DMS53 treated with DMSO at 0.1 percent for 48 hours (cell line): ENCODE measurements at regions not wholly inside any gene's neighbourhood (a gene's known extent, or its start where the extent isn't known, plus 50 kb on each side); places are given as distances from the start of the nearest gene placed in this dataset.
"Not testable (repeated sequence)": the region's sequence is repeated elsewhere in the genome, so short reads cannot be mapped to it uniquely, and the experiment has no call there.

Experiments
- DNase-seq: peaks from one replicate; lab custom pipeline; 2025; ENCODE audit not compliant: unreplicated experiment; lab: John Stamatoyannopoulos, UW

DNA sequence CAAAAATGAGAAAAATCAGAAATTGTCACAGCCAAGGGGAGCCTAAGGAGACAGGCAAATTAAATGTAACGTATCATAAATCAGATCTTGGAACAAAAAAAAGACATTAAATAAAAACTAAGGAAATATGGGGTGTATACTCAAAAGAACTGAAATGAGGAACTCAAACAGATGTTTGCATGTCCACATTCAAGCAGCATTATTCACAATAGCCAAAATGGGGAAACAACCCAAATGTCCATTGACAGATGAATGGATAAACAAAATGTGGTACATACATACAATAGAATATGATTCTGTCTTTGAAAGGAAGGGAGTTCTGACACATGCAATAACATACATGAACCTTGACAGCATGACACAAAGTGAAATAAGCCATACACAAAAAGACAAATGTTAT, 155.8 kb upstream of the KLF7 start:
- DNase-seq, result no peak

DNA sequence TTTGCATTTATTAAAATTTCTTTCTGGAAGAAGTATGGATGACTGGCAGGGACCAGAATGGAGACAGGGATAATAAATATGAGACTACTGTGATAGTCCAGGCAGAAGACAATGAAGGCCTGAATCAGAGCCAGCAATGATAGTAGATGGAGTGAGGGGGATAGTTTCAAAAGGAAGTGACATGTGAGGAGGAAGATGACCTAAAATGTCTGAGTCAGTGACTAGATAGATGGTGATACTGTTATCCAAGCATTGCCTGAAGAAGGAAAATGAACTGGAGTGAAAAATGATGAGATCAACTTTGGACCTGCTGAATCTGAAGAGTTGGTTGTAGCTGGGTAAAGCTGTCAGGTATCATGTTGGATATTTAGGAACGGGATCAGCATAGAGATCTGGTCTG, 158.3 kb upstream of the KLF7 start:
- DNase-seq, result no peak

DNA sequence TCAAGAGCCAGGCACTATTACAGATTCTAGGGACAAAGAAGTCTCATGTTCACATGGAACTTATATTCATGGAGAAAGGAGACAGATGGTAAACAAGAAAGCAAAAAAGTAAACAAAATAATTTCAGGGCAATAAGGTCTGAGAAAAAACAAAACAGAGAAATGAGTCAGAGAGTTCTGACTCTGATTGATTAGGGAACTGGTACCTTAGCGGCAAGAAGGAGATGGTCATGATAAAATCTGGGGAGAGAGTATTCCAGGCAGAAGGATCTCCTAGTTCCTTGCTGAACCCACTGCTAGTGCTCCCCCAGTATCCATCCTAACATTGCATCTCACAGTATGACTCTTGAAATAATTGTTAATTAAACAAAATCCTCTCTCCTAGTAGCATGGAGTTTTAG, 161.8 kb upstream of the KLF7 start:
- no peak for DNase-seq

DNA sequence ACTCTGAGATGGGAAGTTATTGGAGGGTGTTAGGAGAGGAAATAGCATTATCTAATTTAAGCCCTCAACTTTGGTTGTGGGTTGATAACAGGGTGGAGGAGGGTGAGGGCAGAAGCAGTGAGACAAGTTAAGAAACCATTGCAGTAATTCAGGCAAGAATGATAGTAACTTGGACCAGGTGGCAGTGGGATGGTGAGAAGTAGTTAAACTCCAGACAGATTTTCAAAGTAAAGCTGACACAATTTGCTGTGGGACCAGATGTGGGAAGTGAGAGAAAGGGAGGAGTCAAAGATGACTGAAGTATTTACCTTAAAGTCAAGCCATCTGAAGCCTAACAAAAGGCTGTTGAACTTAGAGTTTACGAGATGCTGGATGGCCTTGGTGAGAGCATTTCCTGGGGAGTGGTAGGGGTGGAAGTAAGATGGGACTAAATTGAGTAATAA, 163.2 kb upstream of the KLF7 start:
- peak; percentile 34 for DNase-seq

DNA sequence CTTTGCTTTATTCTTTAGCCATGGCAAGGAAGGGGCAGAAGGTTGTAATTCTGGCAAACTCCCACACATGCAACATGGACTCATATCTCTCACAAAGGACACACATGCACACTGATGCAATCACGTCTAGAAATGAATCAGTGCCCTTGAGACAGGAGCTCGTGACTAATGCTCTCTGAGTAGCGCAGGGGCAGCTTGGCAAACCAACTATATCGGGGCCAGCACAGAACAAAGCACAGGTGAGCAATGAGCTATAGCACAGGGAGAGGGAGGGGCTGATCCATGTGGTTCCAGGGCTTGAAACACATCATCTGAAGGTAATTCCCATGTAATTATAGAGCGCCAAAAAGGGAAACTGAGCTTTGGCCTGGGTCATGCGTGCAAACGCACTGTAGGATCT, 165.2 kb upstream of the KLF7 start:
- peak; percentile 79 for DNase-seq

DNA sequence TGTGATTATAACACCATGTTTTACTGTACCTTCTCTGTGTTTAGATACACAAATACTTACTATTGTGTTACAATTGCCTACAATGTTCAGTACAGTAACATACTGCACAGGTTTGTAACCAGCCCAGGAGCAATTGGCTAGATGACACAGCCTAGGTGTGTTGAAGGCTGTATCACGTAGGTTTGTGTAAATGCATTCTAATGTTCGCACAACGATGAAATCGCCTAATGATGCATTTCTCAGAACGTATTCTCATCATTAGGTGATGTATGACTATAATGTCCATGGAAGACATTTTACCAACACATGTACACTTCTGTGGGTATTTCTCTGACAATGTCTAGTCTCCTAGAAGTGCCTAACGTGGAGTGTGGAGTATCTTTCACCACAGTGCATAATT, 165.9 kb upstream of the KLF7 start:
- DNase-seq, result no peak

DNA sequence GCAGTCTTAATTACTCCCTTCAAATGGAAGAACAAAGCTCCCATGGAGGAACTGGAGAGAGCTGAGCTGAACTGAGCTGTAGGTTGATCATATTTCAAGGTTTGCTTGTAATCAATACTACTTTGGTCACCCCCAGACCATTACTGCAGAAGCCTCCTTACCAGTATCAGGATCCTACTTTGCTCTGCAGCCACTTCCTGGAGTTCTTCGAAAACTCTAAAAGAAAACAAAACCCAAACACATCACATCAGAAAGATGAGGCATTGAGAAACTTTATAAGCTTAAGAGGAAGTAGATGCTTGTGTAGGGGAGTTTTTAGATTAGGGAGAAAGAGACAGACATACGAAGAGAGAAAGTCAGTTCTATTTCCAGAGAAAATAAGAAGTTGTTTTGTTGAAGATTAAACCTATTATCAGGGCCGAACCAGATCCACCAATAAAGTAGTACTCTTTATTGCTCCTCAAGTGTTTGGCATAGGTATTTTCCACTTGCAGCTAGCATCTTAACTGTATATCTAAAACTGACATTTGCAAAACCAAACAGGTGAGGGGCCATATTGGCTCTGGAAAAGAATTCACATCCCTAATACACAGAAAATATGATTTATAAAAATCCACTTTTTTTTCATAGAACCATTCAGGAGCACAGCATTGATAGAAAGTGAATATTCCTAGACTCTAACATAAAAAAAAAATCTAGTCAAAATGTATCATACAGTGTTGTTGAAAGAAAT, 166.9 kb upstream of the KLF7 start:
- no peak for DNase-seq

DNA sequence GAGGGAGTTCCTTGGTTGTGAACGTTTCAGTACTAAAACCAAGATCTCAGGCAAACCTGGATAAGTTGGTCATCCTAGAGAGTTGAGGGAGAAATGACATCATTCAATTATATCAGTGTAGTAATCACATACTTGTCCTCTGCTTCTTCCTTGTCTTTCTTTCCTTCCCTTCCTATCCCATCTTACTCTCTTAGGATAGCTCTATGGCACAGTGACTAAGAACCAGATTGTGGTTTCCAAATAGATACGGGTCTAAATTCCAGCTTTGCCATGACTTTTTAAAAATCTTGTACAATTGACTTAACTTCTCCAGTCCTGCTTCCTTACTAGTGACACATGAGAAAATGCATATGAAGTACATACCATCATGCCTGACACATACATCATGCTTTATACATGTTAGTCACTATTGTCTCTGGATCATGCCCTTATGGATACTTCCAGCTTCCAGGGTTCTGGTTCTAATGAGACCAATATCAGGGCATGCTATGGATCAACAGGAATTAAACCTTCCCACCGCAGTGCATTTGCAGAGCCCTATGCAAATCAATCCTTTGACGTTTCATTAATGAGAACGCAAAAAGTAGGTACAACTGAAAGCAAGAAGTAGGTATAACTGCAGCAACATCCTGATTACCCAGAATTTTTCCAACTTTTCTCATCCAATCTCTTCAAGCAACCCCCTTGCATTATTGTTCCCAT, 168.0 kb upstream of the KLF7 start:
- no peak for DNase-seq

DNA sequence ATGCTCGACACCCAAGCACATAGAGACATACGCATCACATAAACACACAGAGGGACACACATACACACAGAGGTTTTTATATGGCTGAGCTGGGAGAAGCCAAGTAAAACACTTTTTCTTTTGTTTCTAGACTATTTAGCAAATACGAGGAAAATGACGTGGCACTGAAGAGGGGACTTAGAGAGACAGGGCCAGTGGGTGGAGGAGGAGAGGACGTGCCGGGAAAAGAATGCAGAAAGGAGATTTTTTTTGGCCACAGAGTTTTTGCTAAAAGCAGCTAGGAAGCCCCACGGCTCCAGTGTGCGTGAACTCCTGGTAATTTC, 168.5 kb upstream of the KLF7 start:
- DNase-seq, result peak; percentile 54

DNA sequence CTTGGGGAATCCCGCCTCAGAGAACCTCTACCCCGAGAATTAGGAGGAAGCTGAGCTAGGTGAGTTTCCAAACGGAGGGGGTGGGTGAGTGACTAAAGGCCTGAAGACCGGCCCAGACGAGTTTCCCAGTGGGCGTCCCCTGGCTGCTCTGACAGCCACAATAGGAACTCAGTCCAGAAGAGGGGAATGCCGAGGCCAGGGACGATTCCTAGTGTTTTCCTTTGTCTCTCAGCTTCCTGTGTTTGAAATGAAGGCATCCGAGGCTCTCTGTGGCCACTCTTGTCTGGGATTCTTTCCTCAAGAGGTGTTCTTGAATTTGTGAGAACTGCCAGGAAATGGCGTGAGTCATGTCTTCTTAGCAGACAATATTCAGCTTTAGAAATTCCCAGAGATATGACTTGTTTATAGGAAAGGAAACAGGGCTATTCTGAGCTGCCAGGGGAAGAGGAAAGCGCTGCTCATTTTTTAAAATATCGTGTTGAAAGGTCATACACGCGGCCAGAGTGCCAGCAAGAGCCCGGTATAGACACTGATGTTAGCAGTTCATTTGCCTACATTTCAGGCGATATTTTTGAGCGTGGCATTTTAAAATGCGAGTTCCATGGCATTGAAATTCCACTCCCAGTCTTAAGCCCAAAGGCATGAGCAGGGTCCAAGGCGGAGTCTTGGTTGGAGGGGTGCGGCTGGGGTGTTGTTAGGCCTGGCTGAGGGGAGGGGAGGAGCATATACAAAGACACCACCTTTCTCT, 169.1 kb upstream of the KLF7 start:
- DNase-seq, result peak; percentile 60

DNA sequence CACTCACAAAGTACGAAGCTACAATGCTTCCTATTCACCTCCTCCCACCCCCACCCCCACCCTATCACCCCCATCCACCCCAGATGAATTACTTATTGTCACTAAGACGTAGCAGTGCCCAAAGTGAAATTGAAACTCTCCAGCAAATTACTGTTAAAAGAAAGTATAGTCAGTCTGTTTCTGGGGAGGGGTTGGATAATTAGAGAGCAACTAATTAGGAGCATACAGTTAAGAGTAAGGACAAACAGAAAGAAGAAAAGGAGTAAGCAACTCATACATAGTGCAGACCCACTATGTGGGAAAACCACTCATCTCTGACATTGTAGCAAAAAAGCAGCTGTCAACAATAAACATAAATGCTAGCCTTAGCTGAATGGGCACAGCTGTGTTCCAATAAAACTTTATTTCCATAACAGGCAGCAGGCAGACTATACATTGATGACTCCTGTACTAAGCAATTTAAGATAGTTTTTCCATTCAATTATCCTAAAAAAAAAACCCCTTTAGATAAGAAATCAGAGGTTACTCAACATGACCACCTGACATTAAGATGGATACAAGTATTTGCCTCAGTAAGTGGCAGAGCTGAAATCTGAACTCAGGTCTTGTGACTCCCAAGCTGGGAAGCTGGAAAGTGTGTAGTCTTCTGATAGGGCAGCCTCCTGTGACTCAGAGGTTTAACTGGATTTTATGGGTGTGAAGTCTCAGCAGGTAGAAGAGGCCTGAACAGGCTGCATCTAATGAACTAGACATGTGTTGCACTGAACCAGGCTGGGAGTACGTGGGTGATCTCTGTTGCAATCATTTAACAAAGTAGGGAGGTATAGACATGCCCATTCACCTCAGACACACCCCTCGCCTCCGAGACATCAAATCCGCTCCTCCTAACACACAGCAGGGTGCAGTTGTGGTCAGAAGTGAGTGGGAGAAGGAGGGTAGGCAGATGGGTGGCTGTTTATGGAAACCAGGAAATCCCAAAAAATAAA, 171.8 kb upstream of the KLF7 start:
- DNase-seq, result no peak

DNA sequence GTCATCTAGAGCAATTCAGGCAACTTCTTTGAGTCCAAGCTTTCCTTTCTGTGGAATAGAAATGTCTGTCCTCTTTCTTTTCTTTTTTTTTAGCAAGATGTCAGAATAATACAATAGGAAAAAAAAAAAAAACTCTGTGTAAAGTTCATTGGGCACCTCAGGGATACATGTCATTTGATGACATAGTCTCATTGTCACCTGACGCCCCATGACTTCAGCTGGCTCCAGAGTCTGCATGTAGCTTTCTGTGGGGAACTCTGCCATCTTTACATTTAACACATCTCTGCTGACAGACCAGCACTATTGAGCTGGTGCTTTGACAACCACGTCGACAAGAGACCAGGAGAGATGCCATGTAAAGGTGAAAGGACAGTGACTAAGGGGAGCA, 172.5 kb upstream of the KLF7 start:
- no peak for DNase-seq

DNA sequence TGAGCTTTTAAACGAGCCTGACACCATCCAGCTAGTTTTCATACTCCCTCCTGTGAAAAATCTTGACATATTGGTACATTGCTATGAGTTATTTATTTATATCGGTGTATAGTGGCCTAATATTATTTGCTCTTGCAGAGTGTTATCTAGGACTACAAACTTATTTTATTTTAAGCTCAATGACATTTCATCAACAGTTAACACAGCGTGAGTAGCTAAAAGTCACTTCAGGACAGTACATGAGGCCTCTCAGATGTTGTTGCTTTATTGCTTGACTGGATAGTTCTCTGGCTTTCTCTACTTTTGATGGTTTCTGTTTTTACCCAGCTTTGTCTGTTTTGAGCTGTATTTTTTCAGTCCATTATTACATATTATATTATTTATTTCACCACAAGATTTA, 172.9 kb upstream of the KLF7 start:
- no peak for DNase-seq

DNA sequence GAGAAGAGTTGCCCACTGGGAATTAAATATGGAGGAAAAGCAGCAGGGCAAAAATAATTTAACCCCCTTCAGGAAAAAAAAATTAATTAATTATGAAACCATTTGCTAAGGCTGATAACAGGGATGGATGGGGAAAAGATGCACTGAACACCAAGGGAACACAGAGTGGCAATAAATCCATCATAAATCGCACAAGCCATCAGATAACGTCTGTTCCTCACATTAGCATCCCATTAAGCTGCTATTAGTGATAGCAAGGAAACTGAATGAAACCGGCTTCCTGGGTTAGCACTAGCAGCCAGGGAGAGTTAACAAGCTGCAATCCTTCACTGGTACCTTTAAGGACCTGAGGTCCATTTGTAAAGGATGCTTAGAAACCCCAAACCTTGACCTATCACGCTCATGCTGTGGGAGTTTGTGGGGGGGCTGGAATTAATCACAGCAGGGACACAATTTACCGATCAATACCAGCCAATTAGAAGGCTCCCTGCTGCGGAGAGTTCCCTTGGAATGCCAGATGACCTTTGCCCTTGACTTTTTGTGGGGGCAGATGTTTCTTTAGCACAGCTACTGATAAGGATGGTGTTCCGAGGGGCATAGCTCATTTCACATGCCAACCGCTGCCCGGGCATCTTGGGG, 175.5 kb upstream of the KLF7 start:
- DNase-seq, result no peak

DNA sequence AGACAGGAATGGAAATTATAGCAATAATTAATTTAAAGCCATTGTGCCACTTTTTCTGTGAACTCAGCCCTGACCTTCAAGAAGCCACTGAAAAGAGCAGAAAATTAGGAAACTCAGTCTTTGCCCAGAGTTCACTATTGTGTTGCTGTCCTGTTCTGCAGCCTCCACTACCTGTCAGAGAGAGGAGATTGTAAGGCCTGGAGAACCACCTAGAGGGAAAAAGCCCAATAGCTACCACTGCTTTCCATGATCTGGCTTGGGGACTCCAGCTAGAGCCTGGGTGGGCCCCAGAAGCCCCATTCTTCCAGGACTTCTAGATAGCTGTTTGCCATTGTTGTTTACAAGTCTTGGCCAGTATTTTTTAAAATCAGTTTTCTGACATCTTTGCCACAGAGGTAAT, 176.1 kb upstream of the KLF7 start:
- peak; percentile 5 for DNase-seq

DNA sequence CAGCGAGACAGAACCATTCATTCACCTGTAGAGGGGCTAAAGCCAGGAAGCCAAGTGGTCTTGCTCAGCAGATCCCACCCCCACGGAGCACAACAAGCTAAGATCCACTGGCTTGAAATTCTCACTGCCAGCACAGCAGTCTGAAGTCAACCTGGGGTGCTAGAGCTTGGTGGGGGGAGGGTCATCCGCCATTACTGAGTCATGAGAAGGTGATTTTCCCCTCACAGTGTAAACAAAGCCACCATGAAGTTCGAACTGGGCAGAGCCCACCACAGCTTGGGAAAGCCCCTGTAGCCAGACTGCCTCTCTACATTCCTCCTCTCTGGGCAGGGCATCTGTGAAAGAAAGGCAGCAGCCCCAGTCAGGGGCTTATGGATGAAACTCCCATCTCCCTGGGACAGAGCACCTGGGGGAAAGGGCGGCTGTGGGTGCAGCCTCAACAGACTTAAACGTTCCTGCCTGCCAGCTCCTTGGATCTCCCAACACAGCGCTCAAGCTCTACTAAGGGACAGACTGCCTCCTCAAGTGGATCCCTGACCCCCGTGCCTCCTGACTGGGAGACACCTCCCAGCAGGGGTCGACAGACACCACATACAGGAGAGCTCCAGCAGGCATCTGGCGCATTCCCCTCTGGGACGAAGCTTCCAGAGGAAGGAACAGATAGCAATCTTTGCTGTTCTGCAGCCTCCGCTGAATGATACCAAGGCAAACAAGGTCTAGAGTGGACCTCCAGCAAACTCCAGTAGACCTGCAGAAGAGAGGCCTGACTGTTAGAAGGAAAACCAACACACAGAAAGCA, 179.0 kb upstream of the KLF7 start:
- not testable (repeated sequence) for DNase-seq

DNA sequence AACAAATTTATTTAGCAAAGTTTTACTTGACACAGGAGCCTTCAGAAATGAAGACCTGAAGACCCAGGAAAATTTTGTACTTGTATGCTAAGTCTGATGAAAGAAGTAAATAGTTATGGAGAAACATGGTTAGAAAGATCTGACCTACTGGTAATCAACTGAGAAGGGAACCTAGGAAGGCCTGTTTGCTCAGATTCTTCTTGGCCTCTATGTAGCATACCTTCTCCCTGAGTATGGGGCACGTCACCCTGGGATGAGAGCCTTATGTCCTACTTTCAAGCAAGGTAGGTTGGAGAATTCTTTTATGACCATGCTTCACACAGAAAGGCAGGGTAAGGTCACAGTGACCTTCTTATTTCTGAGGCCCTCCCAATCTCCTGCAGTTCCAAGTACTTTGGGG, 178.6 kb upstream of the CREB1 start:
- no peak for DNase-seq

DNA sequence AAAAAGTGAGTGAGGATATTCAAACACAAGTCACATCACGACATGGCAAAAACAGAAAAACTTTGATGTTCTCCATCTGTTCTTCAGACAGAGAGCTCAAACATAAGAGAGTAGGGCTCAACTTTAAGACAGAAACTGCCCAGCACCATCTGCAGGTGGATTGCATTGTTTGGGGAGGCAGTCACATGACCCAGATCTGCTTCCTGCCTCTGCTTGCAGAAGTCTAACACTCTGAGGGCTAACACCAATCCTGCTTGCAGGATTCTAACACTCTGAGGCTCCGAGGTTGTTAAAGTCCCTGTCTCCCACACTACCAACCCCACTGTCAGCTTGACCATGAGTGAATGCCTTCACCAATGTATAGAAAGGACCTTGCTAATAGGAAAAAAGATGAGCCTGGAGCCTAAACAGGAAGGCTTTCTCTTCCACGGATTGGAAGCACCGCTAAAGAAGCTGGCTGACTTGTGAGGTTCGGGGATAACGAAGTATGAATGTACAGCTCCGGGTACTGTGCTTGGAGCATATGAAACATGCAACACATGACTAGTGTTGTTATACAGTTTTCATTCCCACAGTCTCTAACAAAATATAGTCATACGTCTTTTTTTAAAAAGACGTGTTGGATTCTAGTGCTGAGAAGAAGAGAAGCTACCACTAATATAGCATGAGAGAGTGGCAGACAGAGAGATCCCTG, 176.6 kb upstream of the CREB1 start:
- DNase-seq, result peak; percentile 52

DNA sequence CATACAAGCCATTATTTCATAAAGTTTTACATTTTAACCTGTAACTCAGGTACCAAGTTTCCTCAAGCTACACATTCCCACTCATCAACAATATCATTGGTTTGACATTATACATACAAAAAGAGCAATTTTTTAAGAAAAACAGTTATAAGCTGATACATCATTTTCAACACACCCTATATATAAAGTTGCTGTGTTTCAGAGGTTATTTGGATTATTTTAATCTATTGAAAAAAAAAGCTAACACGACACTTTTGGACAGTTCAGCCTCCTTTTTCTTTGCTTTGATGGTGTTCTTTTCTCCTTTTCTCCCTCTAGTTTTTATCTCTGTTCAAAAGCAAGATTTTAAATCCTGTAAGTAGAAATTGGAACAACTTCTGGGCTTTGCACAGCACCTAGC, 175.9 kb upstream of the CREB1 start:
- no peak for DNase-seq
